NOMO-1 treated with DMSO at 0.1 percent for 48 hours (cell line): ENCODE measurements at regions not wholly inside any gene's neighbourhood (a gene's known extent, or its start where the extent isn't known, plus 50 kb on each side); places are given as distances from the start of the nearest gene placed in this dataset.
"Not testable (repeated sequence)": the region's sequence is repeated elsewhere in the genome, so short reads cannot be mapped to it uniquely, and the experiment has no call there.

Experiments
- DNase-seq: peaks from one replicate; lab custom pipeline; 2025; ENCODE audit not compliant: unreplicated experiment; lab: John Stamatoyannopoulos, UW

DNA sequence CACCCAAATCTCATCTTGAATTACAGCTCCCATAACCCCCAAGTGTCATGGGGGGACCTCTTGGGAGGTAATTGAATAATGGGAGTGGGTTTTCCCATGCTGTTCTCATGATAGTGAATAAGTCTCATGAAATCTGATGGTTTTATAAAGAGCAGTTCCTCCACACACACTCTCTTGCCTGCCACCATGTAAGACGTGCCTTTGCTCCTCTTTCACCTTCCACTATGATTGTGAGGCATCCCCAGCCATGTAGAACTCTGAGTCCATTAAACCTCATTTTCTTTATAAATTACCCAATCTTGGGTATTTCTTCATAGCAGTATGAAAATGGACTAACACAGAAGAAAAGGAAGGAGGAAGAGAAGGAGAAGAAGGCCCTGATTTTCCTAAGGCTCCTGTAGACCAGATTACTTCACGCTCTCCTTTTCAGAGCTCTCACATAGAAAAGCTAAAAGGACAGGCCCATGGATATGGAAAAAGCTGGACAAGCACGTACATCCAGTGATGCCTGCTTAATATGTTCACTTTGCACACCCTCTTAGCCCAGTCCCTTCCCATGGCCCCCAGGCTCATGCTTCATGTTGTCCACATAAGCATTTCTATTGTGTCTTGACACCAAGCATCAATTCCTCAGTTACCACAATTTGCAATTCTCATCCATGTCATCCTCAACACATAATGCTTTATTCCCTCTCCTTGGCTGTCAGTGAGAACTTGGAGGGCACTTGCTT lies 354.8 kb downstream of the CD83 start:
- DNase-seq: no peak

- peak; percentile 26 for DNase-seq
Observed at GRCh38 chr6:14472986-14473337, 355.4 kb downstream of the CD83 start.

DNA sequence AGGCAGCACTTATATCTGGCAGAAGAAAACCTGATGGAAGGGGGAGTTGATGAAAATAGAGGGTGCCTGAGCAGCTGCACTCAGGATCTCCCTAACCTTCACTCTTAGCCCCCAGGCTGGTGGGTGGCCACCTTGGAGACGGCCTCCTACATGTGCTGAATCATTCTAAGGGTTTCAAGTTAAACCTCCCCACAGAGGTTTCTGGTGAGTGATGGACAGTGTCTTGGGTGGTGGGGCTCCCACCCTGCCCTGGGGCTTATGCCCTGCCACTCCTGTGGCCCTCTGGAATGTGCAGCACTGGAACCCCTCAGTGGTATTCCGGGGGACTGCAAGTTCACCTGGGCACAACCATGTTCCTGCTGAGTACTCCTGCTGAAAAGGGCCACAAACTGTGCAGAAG lies 357.2 kb downstream of the CD83 start:
- DNase-seq: no peak

DNA sequence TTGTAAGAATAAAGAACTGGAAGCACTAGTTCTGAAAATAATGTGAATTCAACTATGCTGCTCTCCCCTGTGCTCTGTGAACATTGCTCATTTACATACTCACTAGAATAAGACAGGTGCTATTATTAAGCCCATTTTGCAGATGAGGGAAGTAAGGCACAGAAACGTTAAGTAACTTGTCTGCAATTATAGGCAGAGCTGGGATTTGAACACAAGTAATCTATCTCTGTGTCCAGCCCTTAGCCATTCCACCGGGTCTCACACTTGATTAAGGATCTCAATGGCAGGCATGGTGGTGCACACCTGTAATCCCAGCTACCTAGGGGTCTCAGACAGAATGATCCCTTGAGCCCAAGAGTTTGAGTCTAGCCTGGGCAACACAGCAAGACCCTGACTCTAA lies 357.7 kb downstream of the CD83 start:
- no peak for DNase-seq

GRCh38 chr6:14476793-14477531 lies 359.4 kb downstream of the CD83 start:
- DNase-seq: no peak

DNA sequence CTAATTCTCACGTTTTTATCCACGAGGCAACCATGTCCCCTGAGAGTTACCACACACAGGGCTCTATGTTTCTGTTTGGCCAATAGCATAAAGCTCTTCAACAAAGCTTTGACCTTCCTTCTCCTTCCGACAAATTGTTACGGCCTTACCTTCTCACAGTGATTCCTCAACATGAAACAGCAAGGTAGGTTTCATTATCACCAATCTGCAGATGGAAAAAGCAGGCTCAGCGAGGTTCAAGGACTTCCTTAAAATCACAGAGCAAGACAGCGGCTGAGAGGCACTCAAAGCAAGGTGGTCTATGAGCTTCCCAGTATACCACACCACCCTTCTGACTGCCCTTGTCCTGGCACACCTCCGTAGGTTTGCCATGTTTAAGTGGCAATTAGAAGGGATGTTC lies 360.0 kb downstream of the CD83 start:
- no peak for DNase-seq

DNA sequence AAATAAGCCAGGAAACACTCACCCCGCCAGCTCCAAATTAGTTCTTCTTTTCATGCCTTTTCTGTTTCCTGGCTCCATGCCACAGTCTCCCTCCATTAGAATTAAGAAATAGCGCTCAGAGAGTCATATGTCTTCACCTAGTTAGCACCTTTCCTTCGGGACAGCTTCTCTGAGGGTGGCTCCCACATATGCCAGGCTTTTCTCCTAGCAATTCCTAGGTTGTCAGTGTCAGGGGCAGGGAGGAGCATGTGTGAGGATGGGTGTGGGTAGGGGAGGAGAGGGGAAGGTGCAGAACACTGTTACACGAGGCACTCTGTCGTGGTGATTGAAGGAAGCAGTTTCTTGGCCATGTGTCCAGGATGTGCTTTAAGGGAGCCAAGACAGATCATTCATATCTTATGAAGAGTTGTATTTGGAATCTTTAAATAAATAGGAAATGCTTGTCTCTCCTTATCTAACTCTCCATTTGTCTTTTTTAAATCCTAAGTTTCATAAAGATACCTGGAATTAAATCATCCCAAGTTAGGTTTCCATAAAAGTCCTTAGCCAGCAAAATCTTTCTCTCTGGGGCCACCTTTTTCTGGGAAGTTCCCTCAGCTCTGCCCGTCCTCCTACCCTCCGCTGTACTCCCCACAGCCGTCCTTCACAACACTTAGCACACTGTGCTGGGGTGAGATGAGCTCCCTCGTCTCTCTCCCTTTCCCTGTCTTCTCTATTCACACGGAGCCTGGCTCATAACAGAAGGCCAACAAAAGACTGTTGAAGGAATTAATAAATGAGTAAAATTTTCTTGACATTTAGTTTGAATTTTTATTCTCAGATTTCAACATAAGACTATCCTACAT lies 361.0 kb downstream of the CD83 start:
- peak; percentile 46 for DNase-seq

DNA sequence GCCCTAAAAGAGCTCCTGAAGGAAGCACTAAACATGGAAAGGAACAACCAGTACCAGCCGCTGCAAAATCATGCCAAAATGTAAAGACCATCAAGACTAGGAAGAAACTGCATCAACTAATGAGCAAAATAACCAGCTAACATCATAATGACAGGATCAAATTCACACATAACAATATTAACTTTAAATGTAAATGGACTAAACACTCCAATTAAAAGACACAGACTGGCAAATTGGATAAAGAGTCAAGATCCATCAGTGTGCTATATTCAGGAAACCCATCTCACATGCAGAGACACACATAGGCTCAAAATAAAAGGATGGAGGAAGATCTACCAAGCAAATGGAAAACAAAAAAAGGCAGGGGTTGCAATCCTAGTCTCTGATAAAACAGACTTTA lies 364.4 kb downstream of the CD83 start:
- DNase-seq: not testable (repeated sequence)

GRCh38 chr6:14487625-14488024 lies 370.1 kb downstream of the CD83 start:
- no peak for DNase-seq

- no peak for DNase-seq
Observed at GRCh38 chr6:14488180-14488579, 370.6 kb downstream of the CD83 start.

- no peak for DNase-seq
Observed at GRCh38 chr6:14489445-14489844, 371.9 kb downstream of the CD83 start.

DNA sequence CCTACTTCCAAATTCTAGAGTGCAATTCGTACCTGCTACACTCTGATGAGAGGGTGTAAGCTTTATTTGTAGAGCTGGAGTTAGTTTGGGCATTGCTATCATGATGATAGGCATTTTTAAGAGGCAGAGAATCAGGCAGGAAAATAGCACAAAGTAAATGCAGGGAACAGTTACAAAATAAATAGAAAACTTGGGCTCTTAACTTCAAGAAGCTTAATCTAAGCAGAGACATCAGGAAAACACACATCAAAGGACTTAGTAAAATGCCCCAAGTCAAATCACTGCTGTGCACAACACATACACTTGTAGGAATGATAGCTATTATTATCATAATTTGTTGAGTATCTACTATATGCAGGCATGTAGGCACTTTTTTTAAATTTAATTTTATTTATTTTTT lies 381.2 kb downstream of the CD83 start:
- DNase-seq: no peak

DNA sequence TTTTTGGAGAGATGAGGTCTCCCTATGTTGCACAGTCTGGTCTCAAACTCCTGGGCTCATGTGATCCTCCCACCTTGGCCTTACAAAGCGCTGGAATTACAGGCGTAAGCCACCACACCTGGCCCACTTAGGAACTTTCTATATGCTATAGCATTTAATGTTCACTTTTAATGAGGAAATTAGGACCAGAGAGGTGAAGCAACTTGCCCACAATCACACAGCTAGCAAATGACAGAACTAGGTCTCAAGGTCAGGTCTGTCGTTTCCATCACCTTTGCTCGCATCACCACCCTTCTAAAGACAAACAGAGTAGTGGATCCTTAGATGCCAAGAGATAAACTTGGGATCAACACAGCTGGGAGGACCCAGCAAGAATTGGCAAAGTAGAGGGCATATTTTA lies 381.7 kb downstream of the CD83 start:
- no peak for DNase-seq

GRCh38 chr6:14499841-14500240 lies 382.3 kb downstream of the CD83 start:
- no peak for DNase-seq

- no peak for DNase-seq
Observed at GRCh38 chr6:14500809-14501208, 383.2 kb downstream of the CD83 start.

DNA sequence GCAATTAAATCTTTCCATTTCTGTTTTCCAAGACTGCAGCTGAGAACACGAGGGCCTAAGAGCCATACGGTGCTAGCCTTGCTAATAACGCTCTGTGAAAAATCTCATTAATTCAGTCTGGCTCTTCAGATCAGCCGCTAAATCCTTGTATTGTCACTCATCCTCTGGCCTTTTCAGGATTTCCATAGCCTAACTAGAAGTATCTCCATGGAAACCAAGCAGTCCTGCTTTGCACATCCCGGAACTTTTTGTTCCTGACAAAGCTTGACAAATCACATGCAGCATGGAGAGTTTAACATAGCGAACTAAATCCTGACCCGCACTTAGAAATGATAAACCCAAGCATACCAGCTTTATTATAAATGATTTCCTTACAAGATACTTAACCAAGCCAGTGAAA lies 383.7 kb downstream of the CD83 start:
- no peak for DNase-seq

- no peak for DNase-seq
Observed at GRCh38 chr6:14501914-14502313, 384.3 kb downstream of the CD83 start.

- no peak for DNase-seq
Observed at GRCh38 chr6:14502551-14502950, 385.0 kb downstream of the CD83 start.

DNA sequence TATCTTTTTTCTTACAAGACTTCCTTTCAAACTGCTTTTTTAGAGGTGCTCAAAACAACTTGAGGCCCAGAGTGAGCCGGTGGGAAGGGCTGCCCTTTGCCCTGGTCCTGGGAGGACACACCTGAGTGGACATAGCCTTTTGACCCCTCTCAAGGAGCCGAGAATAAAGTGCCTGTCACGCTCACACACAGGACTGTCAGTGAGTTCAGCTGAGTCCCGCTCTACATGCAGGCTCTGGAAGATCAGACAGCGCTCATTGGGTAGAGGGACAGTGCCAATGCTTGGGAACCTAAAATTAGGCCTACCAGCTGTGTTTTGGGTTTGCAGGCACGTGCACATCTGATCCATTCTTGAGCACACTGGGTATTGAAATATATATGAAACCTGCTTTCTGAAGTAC lies 387.8 kb downstream of the CD83 start:
- DNase-seq: no peak

GRCh38 chr6:14506656-14507246 lies 389.2 kb downstream of the CD83 start:
- DNase-seq: no peak

GRCh38 chr6:14509120-14509519 lies 391.5 kb downstream of the CD83 start:
- no peak for DNase-seq

DNA sequence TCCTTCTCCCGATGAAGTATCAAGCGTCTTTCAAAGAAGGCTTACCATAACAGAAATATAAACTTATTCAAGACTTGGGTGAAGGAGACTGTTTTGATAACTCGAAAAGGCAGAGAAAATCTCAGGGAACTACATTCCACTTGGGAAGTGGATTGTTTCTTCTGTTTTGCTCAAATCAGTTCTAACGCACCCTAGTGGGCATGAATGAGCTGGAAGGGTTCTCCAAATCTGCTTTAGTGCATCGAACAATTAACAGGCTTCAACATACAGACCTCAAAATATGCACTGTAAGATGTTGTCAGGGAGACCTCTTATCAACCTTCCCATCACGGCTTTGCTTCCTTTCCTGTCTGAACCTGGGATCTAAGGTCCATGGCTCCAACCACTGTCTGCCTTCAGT lies 392.5 kb downstream of the CD83 start:
- DNase-seq: no peak
